K562 (cell line): ENCODE measurements at regions not wholly inside any gene's neighbourhood (a gene's known extent, or its start where the extent isn't known, plus 50 kb on each side); places are given as distances from the start of the nearest gene placed in this dataset.

Experiments used
- ATAC-seq: fragments of 200-7000 bp; cut with Tn5 transposase; 3 replicates; pipeline ENCODE4 v1.9.1; 2020; ENCODE audit warnings: moderate library complexity
- BruUV-seq: library from RNA; stranded (reverse); fragments of 400-500 nt; replicated peaks from 2 replicates; lab custom pipeline; 2021; lab: Mats Ljungman, UMichigan
- CTCF ChIA-PET: fragments of 300-600 bp; formaldehyde crosslinking; extraction: SDS; loops from one replicate; lab custom pipeline; 2021; ENCODE audit warnings: low intra/inter-chr PET ratio; lab: Yijun Ruan, JAX
- POLR2A ChIA-PET: fragments of 300-600, 350-650 bp; sonication (Branson Sonifier 250); formaldehyde crosslinking; extraction: SDS; loops from one replicate; lab custom pipeline; 2021; ENCODE audit warnings: antibody characterized with exemption, inconsistent platforms; lab: Yijun Ruan, JAX
- DNase-seq, 4 experiments: peaks; one replicate each; pipeline versions ENCODE4 v3.0.0 to v3.0.0-alpha.2; 2011 to 2018; ENCODE audit warnings: low spot score in 3 of 4, mixed read lengths in 3 of 4; ENCODE audit errors: extremely low read depth in 1 of 4
- FAIRE-seq: peaks from 2 replicates; lab custom pipeline; 2011; peaks lifted over from hg19 to GRCh38; lab: Jason Lieb, UNC
- H2AFZ ChIP-seq: 2 replicates; pipeline ENCODE4 v1.6.0; 2011; ENCODE audit warnings: low read depth, low read length, control low read depth, inconsistent platforms
- H3K27ac ChIP-seq: fragments of 200-600 bp; 3 replicates; pipeline ENCODE4 v1.8.0; 2011; ENCODE audit warnings: low read depth, mild to moderate bottlenecking, control low read depth, inconsistent platforms, low read length, moderate library complexity, mixed read lengths; ENCODE audit errors: extremely low read depth
- H3K27me3 ChIP-seq, 2 experiments: fragments of 300-600 bp in 1 of 2; 2 replicates in 1 of 2; 3 replicates in 1 of 2; pipeline versions ENCODE4 v1.6.0 to v1.8.0; 2011; ENCODE audit warnings: inconsistent platforms in 2 of 2, low read length in 2 of 2, mild to moderate bottlenecking in 1 of 2, mixed read lengths in 1 of 2, moderate library complexity in 1 of 2; ENCODE audit not compliant: control insufficient read depth in 2 of 2, insufficient read depth in 2 of 2
- H3K36me3 ChIP-seq: fragments of 300-600 bp; 3 replicates; pipeline ENCODE4 v1.8.0; 2011; ENCODE audit warnings: mild to moderate bottlenecking, low read length, inconsistent platforms; ENCODE audit not compliant: control insufficient read depth, insufficient read depth
- H3K4me1 ChIP-seq, 2 experiments: fragments of 200-600 bp in 1 of 2; replicated peaks in 1 of 2; 2 replicates in 1 of 2; 3 replicates in 1 of 2; pipeline versions ENCODE4 v1.5.1 to v1.8.0; 2011; ENCODE audit warnings: inconsistent platforms in 2 of 2, low read length in 2 of 2, mild to moderate bottlenecking in 1 of 2, mixed read lengths in 1 of 2, moderate library complexity in 1 of 2; ENCODE audit not compliant: control insufficient read depth in 2 of 2, insufficient read depth in 2 of 2
- H3K4me2 ChIP-seq: 2 replicates; pipeline ENCODE4 v1.6.1; 2011; ENCODE audit warnings: low read length, control low read depth, inconsistent platforms, mixed read lengths; ENCODE audit not compliant: insufficient read depth
- H3K4me3 ChIP-seq: fragments of 200-600 bp; sonication (generic), shearing (Covaris generic); 2 replicates; pipeline ENCODE4 v1.5.1; 2016; ENCODE audit warnings: control low read depth, inconsistent platforms
- H3K79me2 ChIP-seq: fragments of 200-600 bp; 3 replicates; pipeline ENCODE4 v1.8.0; 2011; ENCODE audit warnings: low read length, inconsistent platforms; ENCODE audit not compliant: control insufficient read depth, insufficient read depth
- H3K9ac ChIP-seq, 2 experiments: 2 replicates each; pipeline versions ENCODE4 v1.6.0 to v1.6.1; 2011; ENCODE audit warnings: low read depth in 2 of 2, low read length in 2 of 2, control low read depth in 1 of 2, inconsistent platforms in 1 of 2, mild to moderate bottlenecking in 1 of 2, mixed read lengths in 1 of 2; ENCODE audit not compliant: insufficient read depth in 1 of 2
- H3K9me1 ChIP-seq: one replicate; pipeline ENCODE4 v1.6.0; 2011; ENCODE audit warnings: inconsistent platforms, mild to moderate bottlenecking, low read length, moderate library complexity; ENCODE audit not compliant: control insufficient read depth, insufficient read depth
- H3K9me3 ChIP-seq: replicated peaks from 2 replicates; pipeline ENCODE4 v1.5.1; 2011; ENCODE audit warnings: low read depth, low read length, inconsistent platforms; ENCODE audit not compliant: control insufficient read depth, insufficient read depth
- H4K20me1 ChIP-seq: replicated peaks from 2 replicates; pipeline ENCODE4 v1.6.1; 2011; ENCODE audit warnings: low read length, inconsistent platforms, mixed read lengths; ENCODE audit not compliant: control insufficient read depth, insufficient read depth
- DIDO1 ChIP-seq: fragments of 450-650 bp; IDR thresholded peaks from 2 replicates; pipeline ENCODE4 v1.6.1; 2016; ENCODE audit warnings: low read depth, missing biosample characterization, missing genetic modification characterization
- DNMT1 ChIP-seq: fragments of 450-650 bp; IDR thresholded peaks from 2 replicates; pipeline ENCODE4 v1.6.1; 2016; ENCODE audit warnings: antibody characterized with exemption, mild to moderate bottlenecking
- ERF ChIP-seq: fragments of 450-650 bp; formaldehyde crosslinking; IDR thresholded peaks from 2 replicates; pipeline ENCODE4 v1.4.0; 2020; ENCODE audit warnings: mild to moderate bottlenecking, mixed read lengths
- HDAC8 ChIP-seq: fragments of 450-650 bp; IDR thresholded peaks from 2 replicates; pipeline ENCODE4 v1.6.1; 2016; ENCODE audit warnings: mild to moderate bottlenecking, missing genetic modification characterization, moderate library complexity, missing compliant biosample characterization
- MAZ ChIP-seq, 2 experiments: fragments of 450-650 bp in 1 of 2; sonication (generic) in 1 of 2; formaldehyde crosslinking; IDR thresholded peaks in 1 of 2; conservative IDR thresholded peaks in 1 of 2; 2 replicates each; pipeline versions ENCODE4 v1.4.0 to v1.5.0; 2020; ENCODE audit warnings: mild to moderate bottlenecking in 1 of 2, missing genetic modification reagents in 1 of 2
- MTF1 ChIP-seq: fragments of 250-450 bp; sonication (Bioruptor Pico); IDR thresholded peaks from 2 replicates; pipeline ENCODE4 v1.9.0; 2021; ENCODE audit warnings: moderate library complexity, mild to moderate bottlenecking, inconsistent platforms, borderline replicate concordance
- NCOA1 ChIP-seq: fragments of 450-650 bp; IDR thresholded peaks from 2 replicates; pipeline ENCODE4 v1.6.1; 2016; ENCODE audit warnings: low read depth
- NFYB ChIP-seq: IDR thresholded peaks from 2 replicates; pipeline ENCODE4 v1.6.1; 2011; ENCODE audit warnings: mild to moderate bottlenecking, moderate library complexity; ENCODE audit not compliant: insufficient read length; ENCODE audit errors: extremely low read depth
- RFX5 ChIP-seq: IDR thresholded peaks from 2 replicates; pipeline ENCODE4 v1.6.1; 2011; ENCODE audit warnings: low read depth, mild to moderate bottlenecking, improper control_type of control experiment, low read length
- ZNF436 ChIP-seq: fragments of 250-450, 450-650 bp; sonication (Bioruptor Pico); formaldehyde crosslinking; IDR thresholded peaks from 2 replicates; pipeline ENCODE4 v1.7.0; 2020; ENCODE audit warnings: mild to moderate bottlenecking
- ZNF583 ChIP-seq: fragments of 250-450 bp; sonication (Bioruptor Pico); IDR thresholded peaks from 2 replicates; pipeline ENCODE4 v1.4.0; 2020
- ZNF778 ChIP-seq: fragments of 450-650 bp; formaldehyde crosslinking; IDR thresholded peaks from 2 replicates; pipeline ENCODE4 v1.4.0; 2020; ENCODE audit warnings: mild to moderate bottlenecking, moderate library complexity
- ZNF79 ChIP-seq: fragments of 250-450 bp; sonication (Bioruptor Pico); IDR thresholded peaks from 2 replicates; pipeline ENCODE4 v1.4.0; 2020; ENCODE audit warnings: low read depth, mild to moderate bottlenecking, moderate library complexity
- in situ Hi-C: fragments of 300-500 bp; cut with MboI; formaldehyde crosslinking; loops from 4 replicates; pipeline ENCODE4 v1.15.0; 2018; ENCODE audit warnings: inconsistent platforms, mixed read lengths
- intact Hi-C: fragments of 100-400 bp; cut with micrococcal nuclease; formaldehyde crosslinking; loops from 2 replicates; pipeline ENCODE4 v1.14.2; 2022
- TF ChIP-seq, protein P1 (sequence below): fragments of 150-350 bp; IDR thresholded peaks from 2 replicates; pipeline ENCODE4 v1.6.1; 2014; ENCODE audit warnings: low read depth, mild to moderate bottlenecking, low read length, borderline replicate concordance
- TF ChIP-seq, protein P2 (sequence below): fragments of 450-650 bp; formaldehyde crosslinking; IDR thresholded peaks from 2 replicates; pipeline ENCODE4 v1.4.0; 2020; ENCODE audit warnings: mild to moderate bottlenecking, moderate library complexity
- TF ChIP-seq, protein P3 (sequence below): fragments of 250-450 bp; sonication (Bioruptor Pico); IDR thresholded peaks from 2 replicates; pipeline ENCODE4 v1.8.0; 2022; ENCODE audit warnings: moderate library complexity, mild to moderate bottlenecking, inconsistent platforms
- TF ChIP-seq, protein P4 (sequence below): fragments of 450-650 bp; IDR thresholded peaks from 2 replicates; pipeline ENCODE4 v1.6.1; 2016

DNA sequence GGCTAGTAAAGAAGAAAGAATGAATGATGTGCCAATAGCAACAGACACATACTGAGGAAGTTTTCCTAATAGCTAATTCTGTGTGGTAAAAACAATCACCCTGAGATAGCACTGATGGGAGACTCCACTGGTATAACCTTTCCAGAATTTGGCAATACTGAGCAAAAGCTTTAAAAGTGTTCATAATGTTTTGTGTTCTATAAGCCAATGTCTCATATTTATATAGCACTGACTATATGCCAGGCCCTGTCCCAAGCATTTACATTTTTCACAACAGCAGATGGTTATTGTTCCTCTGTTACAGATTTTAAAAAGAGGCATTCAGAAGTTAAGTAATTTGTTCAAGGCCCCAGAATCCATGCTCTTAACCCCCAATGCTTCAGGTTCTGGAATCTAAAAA, 108.0 kb upstream of the DST start:
- ChIA-PET CTCF (no interaction called here), POLR2A (no interaction called here)
- FAIRE-seq (no peak), DNase-seq (no peak), ATAC-seq (no peak)
- Histone ChIP-seq H3K27me3 (no peaks in the 10 kb centered on the region; a peak in 1 of 5 replicates), H3K9me3 (no peaks in the 10 kb centered on the region), H3K4me3 (no peak overlapping the region), H3K4me1 (no peaks in the 10 kb centered on the region), H3K36me3 (no peaks in the 10 kb centered on the region), H3K79me2 (no peaks in the 10 kb centered on the region), H4K20me1 (no peaks in the 10 kb centered on the region), H3K27ac (no peak overlapping the region), H2AFZ (no peak overlapping the region), H3K9me1 (no peaks in the 10 kb centered on the region), H3K9ac (no peak overlapping the region), H3K4me2 (no peak overlapping the region)
- intact Hi-C loops, result no loop called here
- no TSS peak for BruUV-seq
- in situ Hi-C loops, result no loop called here
- TF ChIP-seq, protein P1, sequence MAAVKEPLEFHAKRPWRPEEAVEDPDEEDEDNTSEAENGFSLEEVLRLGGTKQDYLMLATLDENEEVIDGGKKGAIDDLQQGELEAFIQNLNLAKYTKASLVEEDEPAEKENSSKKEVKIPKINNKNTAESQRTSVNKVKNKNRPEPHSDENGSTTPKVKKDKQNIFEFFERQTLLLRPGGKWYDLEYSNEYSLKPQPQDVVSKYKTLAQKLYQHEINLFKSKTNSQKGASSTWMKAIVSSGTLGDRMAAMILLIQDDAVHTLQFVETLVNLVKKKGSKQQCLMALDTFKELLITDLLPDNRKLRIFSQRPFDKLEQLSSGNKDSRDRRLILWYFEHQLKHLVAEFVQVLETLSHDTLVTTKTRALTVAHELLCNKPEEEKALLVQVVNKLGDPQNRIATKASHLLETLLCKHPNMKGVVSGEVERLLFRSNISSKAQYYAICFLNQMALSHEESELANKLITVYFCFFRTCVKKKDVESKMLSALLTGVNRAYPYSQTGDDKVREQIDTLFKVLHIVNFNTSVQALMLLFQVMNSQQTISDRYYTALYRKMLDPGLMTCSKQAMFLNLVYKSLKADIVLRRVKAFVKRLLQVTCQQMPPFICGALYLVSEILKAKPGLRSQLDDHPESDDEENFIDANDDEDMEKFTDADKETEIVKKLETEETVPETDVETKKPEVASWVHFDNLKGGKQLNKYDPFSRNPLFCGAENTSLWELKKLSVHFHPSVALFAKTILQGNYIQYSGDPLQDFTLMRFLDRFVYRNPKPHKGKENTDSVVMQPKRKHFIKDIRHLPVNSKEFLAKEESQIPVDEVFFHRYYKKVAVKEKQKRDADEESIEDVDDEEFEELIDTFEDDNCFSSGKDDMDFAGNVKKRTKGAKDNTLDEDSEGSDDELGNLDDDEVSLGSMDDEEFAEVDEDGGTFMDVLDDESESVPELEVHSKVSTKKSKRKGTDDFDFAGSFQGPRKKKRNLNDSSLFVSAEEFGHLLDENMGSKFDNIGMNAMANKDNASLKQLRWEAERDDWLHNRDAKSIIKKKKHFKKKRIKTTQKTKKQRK, result no peak
- TF ChIP-seq RFX5 (no peak), ZNF79 (CRISPR knock-in tag) (no peak), HDAC8 (tag) (no peak), DNMT1 (no peak), NFYB (no peak), NCOA1 (no peak), MAZ (CRISPR knock-in tag; conservative IDR thresholded peaks at IDR 0.05 in 1 of 2, IDR thresholded peaks at IDR 0.05 in 1 of 2) (no peak), ZNF436 (no peak), ZNF583 (CRISPR knock-in tag) (no peak), ZNF778 (CRISPR knock-in tag) (no peak), DIDO1 (tag) (no peak), ERF (no peak), MTF1 (CRISPR knock-in tag) (no peak)
- TF ChIP-seq, protein P2, sequence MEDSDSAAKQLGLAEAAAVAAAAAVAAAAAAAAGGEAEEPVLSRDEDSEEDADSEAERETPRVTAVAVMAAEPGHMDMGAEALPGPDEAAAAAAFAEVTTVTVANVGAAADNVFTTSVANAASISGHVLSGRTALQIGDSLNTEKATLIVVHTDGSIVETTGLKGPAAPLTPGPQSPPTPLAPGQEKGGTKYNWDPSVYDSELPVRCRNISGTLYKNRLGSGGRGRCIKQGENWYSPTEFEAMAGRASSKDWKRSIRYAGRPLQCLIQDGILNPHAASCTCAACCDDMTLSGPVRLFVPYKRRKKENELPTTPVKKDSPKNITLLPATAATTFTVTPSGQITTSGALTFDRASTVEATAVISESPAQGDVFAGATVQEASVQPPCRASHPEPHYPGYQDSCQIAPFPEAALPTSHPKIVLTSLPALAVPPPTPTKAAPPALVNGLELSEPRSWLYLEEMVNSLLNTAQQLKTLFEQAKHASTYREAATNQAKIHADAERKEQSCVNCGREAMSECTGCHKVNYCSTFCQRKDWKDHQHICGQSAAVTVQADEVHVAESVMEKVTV (CRISPR knock-in tag), result no peak
- TF ChIP-seq, protein P3, sequence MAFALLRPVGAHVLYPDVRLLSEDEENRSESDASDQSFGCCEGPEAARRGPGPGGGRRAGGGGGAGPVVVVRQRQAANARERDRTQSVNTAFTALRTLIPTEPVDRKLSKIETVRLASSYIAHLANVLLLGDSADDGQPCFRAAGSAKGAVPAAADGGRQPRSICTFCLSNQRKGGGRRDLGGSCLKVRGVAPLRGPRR, result no peak
- TF ChIP-seq, protein P4, sequence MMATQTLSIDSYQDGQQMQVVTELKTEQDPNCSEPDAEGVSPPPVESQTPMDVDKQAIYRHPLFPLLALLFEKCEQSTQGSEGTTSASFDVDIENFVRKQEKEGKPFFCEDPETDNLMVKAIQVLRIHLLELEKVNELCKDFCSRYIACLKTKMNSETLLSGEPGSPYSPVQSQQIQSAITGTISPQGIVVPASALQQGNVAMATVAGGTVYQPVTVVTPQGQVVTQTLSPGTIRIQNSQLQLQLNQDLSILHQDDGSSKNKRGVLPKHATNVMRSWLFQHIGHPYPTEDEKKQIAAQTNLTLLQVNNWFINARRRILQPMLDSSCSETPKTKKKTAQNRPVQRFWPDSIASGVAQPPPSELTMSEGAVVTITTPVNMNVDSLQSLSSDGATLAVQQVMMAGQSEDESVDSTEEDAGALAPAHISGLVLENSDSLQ, result no peak
